Fibroblast of lung (primary cell): ENCODE measurements at regions not wholly inside any gene's neighbourhood (a gene's known extent, or its start where the extent isn't known, plus 50 kb on each side); places are given as distances from the start of the nearest gene placed in this dataset.

ENCODE experiments used
- EZH2 ChIP-seq: IDR thresholded peaks from 2 replicates; pipeline ENCODE4 v1.5.1; 2012; ENCODE audit warnings: low read length, control low read depth, mild to moderate bottlenecking; ENCODE audit errors: missing control alignments
- TF ChIP-seq, protein P1 (sequence below), 2 donors: IDR thresholded peaks in 1 of 2; conservative IDR thresholded peaks in 1 of 2; 1 replicate in 1 of 2; 2 replicates in 1 of 2; pipeline ENCODE4 v1.5.1; 2011 to 2012; ENCODE audit warnings: low read length in 2 of 2, control low read depth in 1 of 2, inconsistent platforms in 1 of 2, low read depth in 1 of 2, mild to moderate bottlenecking in 1 of 2

DNA sequence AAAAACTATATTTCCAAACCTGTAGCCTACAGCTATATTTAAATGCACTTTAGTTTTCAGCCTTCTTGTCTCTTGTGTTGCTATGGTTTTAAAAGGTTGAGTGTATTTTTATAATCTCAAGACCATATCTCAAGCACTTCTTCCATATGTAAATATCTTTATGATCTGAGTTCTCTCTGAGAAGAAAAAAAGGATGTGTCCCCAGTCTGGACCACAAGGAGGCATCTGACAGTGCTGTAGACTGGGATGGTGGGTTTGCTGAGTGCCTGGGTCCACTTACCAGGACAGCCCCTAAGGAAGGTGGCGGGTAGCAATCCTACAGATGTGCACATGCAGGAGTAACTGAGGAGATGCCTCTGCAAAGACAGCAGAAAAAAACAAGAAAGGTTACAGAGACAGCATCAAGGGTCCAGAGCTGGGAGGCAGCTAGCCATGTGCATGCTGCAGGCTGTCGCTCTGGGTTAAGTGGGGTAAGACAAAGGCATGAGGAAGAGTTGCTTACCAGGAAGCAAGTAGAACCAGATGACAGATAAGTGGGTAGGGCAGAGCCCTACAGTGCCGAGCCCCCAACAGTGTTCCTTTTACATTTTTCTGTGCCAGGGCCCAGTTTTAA lies 70.6 kb upstream of the SNRK start:
- TF ChIP-seq, protein P1, sequence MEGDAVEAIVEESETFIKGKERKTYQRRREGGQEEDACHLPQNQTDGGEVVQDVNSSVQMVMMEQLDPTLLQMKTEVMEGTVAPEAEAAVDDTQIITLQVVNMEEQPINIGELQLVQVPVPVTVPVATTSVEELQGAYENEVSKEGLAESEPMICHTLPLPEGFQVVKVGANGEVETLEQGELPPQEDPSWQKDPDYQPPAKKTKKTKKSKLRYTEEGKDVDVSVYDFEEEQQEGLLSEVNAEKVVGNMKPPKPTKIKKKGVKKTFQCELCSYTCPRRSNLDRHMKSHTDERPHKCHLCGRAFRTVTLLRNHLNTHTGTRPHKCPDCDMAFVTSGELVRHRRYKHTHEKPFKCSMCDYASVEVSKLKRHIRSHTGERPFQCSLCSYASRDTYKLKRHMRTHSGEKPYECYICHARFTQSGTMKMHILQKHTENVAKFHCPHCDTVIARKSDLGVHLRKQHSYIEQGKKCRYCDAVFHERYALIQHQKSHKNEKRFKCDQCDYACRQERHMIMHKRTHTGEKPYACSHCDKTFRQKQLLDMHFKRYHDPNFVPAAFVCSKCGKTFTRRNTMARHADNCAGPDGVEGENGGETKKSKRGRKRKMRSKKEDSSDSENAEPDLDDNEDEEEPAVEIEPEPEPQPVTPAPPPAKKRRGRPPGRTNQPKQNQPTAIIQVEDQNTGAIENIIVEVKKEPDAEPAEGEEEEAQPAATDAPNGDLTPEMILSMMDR (conservative IDR thresholded peaks at IDR 0.05 in 1 of 2, IDR thresholded peaks at IDR 0.05 in 1 of 2; ENCODE audit: low read depth in 1 of 2, low read length in 2 of 2), result no peak
- TF ChIP-seq EZH2, result no peak
